Esophagus muscularis mucosa (tissue), 4 donors: ENCODE measurements at regions not wholly inside any gene's neighbourhood (a gene's known extent, or its start where the extent isn't known, plus 50 kb on each side); places are given as distances from the start of the nearest gene placed in this dataset.

ENCODE experiments used
- DNase-seq: peaks from one replicate; pipeline ENCODE4 v3.0.0-alpha.2; 2017; ENCODE audit errors: extremely low spot score
- H3K27ac ChIP-seq, 4 donors: fragments of 200-600 bp; sonication (generic); replicated peaks in 1 of 4; 1 replicate in 3 of 4; 2 replicates in 1 of 4; pipeline ENCODE4 v1.5.1; 2016 to 2019; ENCODE audit warnings: mild to moderate bottlenecking in 1 of 4
- H3K27me3 ChIP-seq, 4 donors: fragments of 200-600 bp; sonication (generic); one replicate each; pipeline versions ENCODE4 v1.5.1 to v1.6.0; 2016 to 2019
- H3K36me3 ChIP-seq, 4 donors: fragments of 200-600 bp; sonication (generic); one replicate each; pipeline ENCODE4 v1.5.1; 2016 to 2019
- H3K4me1 ChIP-seq, 4 donors: fragments of 200-600 bp; sonication (generic); one replicate each; pipeline ENCODE4 v1.5.1; 2016 to 2019
- H3K4me3 ChIP-seq, 4 donors: fragments of 200-600 bp; sonication (generic); 1 replicate in 2 of 4; 2 replicates in 2 of 4; pipeline ENCODE4 v1.5.1; 2016 to 2019; ENCODE audit warnings: mild to moderate bottlenecking in 4 of 4, moderate library complexity in 1 of 4
- H3K9me3 ChIP-seq, 4 donors: fragments of 200-600 bp; sonication (generic); 1 replicate in 3 of 4; 2 replicates in 1 of 4; pipeline ENCODE4 v1.5.1; 2016 to 2019
- EP300 ChIP-seq: sonication (generic); formaldehyde crosslinking; IDR thresholded peaks from one replicate; pipeline ENCODE4 v1.6.1; 2017; ENCODE audit warnings: antibody characterized with exemption
- POLR2A ChIP-seq: fragments of 450-650 bp; IDR thresholded peaks from one replicate; pipeline ENCODE4 v1.6.1; 2017; ENCODE audit warnings: antibody characterized with exemption, moderate library complexity, mild to moderate bottlenecking, low read depth
- POLR2AphosphoS5 ChIP-seq, 2 donors: sonication (generic); formaldehyde crosslinking; IDR thresholded peaks; one replicate each; pipeline ENCODE4 v1.6.1; 2017; ENCODE audit warnings: antibody characterized with exemption in 2 of 2
- WGBS: methylation state at CpG from one replicate; pipeline ENCODE4 v1.1.5; 2018; 5-methylcytosine and 5-hydroxymethylcytosine counted together
- intact Hi-C: fragments of 100-400 bp; cut with DNase I; formaldehyde crosslinking; loops from one replicate; pipeline ENCODE4 v1.15.1; 2023
- TF ChIP-seq, protein P1 (sequence below), 3 experiments: fragments of 200-600 bp in 2 of 3; fragments of 450-650 bp in 1 of 3; sonication (generic) in 2 of 3; IDR thresholded peaks; one replicate each; pipeline ENCODE4 v1.5.1; 2017 to 2019; ENCODE audit warnings: antibody characterized with exemption in 3 of 3, mild to moderate bottlenecking in 2 of 3, moderate library complexity in 1 of 3

DNA sequence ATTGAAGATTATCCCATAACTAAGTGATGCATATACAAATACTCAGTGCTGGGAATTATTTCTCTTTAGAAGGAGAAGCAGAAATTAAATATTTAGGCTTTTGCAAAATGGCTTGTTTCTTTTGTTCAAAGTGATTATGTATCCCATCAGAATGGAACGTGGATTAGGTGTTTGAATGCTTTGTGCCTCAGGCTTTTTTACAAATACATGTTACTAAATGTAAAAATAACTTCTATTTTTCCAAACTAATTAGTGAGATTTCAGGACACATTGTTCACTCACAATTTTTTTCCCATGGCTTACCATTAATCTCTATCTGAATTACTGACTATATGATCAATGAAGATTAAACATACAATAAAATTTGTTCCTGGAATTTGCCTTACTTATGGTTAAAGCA, 925.9 kb upstream of the CITED2 start:
- Histone ChIP-seq H3K27ac (no peak overlapping the region), H3K9me3 (no peaks in the 10 kb centered on the region), H3K4me3 (no peak overlapping the region), H3K4me1 (no peaks in the 10 kb centered on the region), H3K36me3 (no peaks in the 10 kb centered on the region), H3K27me3 (no peaks in the 10 kb centered on the region)
- WGBS = 74% methylated on average over 1 of the region's 1 CpG
- no peak for DNase-seq
- TF ChIP-seq POLR2AphosphoS5 (IDR thresholded peaks at IDR 0.05) = no peak
- no peak for TF ChIP-seq EP300
- no peak for TF ChIP-seq POLR2A
- TF ChIP-seq, protein P1, sequence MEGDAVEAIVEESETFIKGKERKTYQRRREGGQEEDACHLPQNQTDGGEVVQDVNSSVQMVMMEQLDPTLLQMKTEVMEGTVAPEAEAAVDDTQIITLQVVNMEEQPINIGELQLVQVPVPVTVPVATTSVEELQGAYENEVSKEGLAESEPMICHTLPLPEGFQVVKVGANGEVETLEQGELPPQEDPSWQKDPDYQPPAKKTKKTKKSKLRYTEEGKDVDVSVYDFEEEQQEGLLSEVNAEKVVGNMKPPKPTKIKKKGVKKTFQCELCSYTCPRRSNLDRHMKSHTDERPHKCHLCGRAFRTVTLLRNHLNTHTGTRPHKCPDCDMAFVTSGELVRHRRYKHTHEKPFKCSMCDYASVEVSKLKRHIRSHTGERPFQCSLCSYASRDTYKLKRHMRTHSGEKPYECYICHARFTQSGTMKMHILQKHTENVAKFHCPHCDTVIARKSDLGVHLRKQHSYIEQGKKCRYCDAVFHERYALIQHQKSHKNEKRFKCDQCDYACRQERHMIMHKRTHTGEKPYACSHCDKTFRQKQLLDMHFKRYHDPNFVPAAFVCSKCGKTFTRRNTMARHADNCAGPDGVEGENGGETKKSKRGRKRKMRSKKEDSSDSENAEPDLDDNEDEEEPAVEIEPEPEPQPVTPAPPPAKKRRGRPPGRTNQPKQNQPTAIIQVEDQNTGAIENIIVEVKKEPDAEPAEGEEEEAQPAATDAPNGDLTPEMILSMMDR (IDR thresholded peaks at IDR 0.05) = no peak
- intact Hi-C loops = no loop called here

DNA sequence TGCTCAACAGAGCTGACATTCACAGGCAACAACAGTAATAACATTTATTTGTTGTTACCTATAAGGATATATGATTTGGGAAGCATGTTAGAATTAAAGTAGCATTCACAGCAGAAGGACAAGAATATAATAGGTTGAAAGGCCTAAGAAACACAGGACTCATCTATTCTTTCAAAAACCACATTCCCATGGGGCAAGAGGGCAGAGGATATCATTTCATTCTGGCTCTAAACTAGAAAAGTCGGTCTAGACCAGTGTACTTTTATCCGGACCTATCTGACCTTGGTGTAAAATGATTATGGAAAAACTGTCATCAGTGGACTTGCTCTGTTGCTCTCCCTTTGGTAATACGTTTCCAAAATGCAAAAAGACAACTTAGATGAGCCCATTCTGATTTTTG, 914.7 kb upstream of the CITED2 start:
- H3K27ac ChIP-seq = no peak overlapping the region
- TF ChIP-seq POLR2AphosphoS5 (IDR thresholded peaks at IDR 0.05) (no peak), EP300 (no peak), POLR2A (no peak)
- TF ChIP-seq, protein P1 (IDR thresholded peaks at IDR 0.05) = no peak
- H3K9me3 ChIP-seq = peaks cover 0 to 5% (median 0%) of the 10 kb centered on the region in 4 donors
- no peaks in the 10 kb centered on the region for H3K36me3 ChIP-seq
- H3K27me3 ChIP-seq = no peaks in the 10 kb centered on the region
- H3K4me1 ChIP-seq = no peaks in the 10 kb centered on the region
- H3K4me3 ChIP-seq = no peak overlapping the region
- intact Hi-C loops = no loop called here
- WGBS = 77% methylated on average over 3 of the region's 3 CpGs
- DNase-seq = no peak

DNA sequence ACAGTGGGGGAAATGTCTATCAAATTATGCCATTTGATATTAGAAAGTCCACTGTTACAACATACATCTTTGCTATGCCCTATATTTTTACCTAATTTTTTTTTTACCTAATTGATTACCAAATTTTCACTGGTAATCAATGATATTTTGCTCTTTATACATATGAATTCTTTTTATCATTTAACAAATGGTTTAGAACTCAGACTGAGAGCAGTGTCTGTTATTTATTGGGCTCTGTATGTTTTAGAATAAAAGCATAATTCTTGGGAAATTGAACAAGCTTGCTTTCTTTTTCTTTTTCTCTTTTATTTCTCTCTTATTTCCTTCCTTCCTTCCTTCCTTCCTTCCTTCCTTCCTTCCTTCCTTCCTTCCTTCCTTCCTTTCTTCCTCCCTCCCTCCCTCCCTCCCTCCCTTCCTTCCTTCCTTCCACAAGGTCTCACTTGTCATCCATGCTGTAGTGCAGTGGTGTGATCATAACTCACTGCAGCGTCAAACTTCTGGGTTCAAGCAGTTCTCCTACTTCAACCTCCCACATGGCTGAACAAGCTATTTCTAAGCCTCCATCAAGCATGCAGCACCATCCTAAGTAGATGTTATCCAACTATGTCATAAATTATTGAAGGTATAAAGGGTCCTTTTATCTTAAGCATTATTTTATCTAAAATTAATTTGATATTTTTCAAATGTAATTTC, 911.7 kb upstream of the CITED2 start:
- Histone ChIP-seq H3K4me3 (no peak overlapping the region), H3K9me3 (peaks cover 0 to 2% (median 0%) of the 10 kb centered on the region in 4 donors), H3K4me1 (no peaks in the 10 kb centered on the region), H3K27ac (no peak overlapping the region), H3K27me3 (no peaks in the 10 kb centered on the region), H3K36me3 (no peaks in the 10 kb centered on the region)
- WGBS = 95% methylated on average over 1 of the region's 1 CpG
- no peak for TF ChIP-seq POLR2AphosphoS5 (IDR thresholded peaks at IDR 0.05)
- no peak for TF ChIP-seq EP300
- TF ChIP-seq, protein P1 (IDR thresholded peaks at IDR 0.05) = no peak
- TF ChIP-seq POLR2A = no peak
- no peak for DNase-seq
- intact Hi-C loops = no loop called here

DNA sequence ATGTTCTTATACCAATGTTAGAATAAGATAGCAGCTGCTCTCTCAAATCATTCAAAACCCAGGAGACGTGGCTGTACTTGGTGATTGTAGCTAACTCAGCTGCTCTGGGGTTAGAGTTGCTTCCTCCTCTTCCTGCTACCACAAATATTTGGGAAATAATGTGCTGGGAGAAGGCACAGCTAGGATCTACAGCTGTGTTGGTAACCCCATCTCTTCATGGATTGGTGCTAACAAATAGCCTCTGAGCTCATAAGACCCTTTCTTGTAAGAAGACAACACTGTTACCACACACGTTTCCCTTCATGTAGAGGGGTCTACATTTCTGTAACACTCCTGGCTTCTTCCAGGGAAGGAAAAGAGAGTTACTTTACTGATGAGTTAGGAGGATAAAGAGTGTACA, 911.0 kb upstream of the CITED2 start:
- no peaks in the 10 kb centered on the region for H3K4me1 ChIP-seq
- WGBS = 78% methylated on average over 2 of the region's 2 CpGs
- no peaks in the 10 kb centered on the region for H3K27me3 ChIP-seq
- H3K27ac ChIP-seq = no peak overlapping the region
- intact Hi-C loops = no loop called here
- no peak for TF ChIP-seq POLR2A
- TF ChIP-seq, protein P1 (IDR thresholded peaks at IDR 0.05) = no peak
- no peak for TF ChIP-seq POLR2AphosphoS5 (IDR thresholded peaks at IDR 0.05)
- no peak for TF ChIP-seq EP300
- DNase-seq = no peak
- H3K36me3 ChIP-seq = no peaks in the 10 kb centered on the region
- H3K4me3 ChIP-seq = no peak overlapping the region
- H3K9me3 ChIP-seq = no peaks in the 10 kb centered on the region

DNA sequence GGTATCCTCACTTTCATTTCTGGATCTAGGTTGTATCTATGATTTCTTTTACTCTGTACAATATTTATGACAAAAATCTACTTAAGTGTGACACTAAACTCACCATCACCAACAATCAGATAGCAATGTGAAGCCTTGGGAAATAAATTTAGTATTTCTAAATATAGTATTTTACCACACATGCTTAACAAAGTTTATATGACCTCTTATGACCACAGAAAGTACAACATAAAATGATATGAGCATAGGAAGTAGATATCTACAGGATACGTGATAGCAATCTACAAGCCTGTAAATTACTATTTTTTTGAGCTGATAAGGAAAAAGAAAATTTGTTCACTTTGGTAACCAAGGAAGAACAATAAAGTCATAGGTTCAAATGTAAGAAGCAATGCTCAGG, 910.4 kb upstream of the CITED2 start:
- H3K4me1 ChIP-seq = no peaks in the 10 kb centered on the region
- no peaks in the 10 kb centered on the region for H3K27me3 ChIP-seq
- WGBS = 73% methylated on average over 1 of the region's 1 CpG
- no peaks in the 10 kb centered on the region for H3K9me3 ChIP-seq
- no peak for DNase-seq
- H3K4me3 ChIP-seq = no peak overlapping the region
- no peak overlapping the region for H3K27ac ChIP-seq
- H3K36me3 ChIP-seq = no peaks in the 10 kb centered on the region
- intact Hi-C loops = no loop called here
- TF ChIP-seq EP300 (no peak), POLR2A (no peak), POLR2AphosphoS5 (IDR thresholded peaks at IDR 0.05) (no peak)
- TF ChIP-seq, protein P1 (IDR thresholded peaks at IDR 0.05) = no peak
